GM18870 (cell line): ENCODE measurements at regions not wholly inside any gene's neighbourhood (a gene's known extent, or its start where the extent isn't known, plus 50 kb on each side); places are given as distances from the start of the nearest gene placed in this dataset.
"Not testable (repeated sequence)": the region's sequence is repeated elsewhere in the genome, so short reads cannot be mapped to it uniquely, and the experiment has no call there.

ENCODE experiments used
- ATAC-seq: cut with Tn5 transposase; IDR thresholded peaks from one replicate; pipeline ENCODE4 v1.9.1; 2021; ENCODE audit warnings: moderate library complexity; ENCODE audit not compliant: unreplicated experiment

DNA sequence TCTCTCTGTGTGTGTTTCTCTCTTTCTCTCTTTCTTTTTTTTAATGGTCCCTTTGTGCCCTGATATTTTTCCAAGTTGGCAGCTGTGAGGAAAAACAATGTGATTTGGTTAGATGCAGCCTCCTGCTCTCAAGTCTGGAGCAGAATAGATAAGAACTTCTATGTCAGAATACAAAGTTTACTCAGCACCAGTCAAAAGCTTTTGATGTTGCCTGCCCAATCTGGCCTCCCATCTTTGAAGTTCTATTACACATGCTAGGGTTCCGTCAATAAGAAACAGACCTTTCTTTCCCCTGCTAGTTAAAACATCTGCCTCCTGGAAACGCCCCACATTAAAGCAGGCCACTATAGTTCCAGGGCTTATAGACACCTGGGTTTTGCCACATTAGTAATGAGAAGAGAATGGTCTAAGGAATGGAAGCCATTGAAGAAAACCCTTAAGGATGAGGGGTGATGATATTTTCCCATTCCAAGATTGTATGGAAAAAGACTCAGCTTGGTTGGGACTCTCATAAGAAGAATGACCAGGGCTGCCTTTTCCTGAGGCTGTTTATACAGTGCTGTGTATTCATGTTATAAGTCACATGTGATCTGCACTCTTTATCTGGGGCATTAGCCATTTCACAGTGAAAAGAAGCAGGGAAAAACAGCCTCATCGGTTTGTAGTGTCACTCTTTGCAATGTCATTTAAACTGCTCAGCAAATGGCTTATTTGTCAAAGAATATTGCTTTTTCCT is 414.7 kb upstream of the PROX1 start:
- ATAC-seq: no peak

- no peak for ATAC-seq
These were observed 414.1 kb upstream of the PROX1 start for GRCh38 chr1:213573648-213574009.

GRCh38 chr1:213582976-213583567 is 404.7 kb upstream of the PROX1 start:
- no peak for ATAC-seq

GRCh38 chr1:213584272-213584671 is 403.5 kb upstream of the PROX1 start:
- no peak for ATAC-seq

- ATAC-seq: no peak
These were observed 402.4 kb upstream of the PROX1 start for GRCh38 chr1:213585402-213585801.

- no peak for ATAC-seq
These were observed 401.7 kb upstream of the PROX1 start for GRCh38 chr1:213585959-213586586.

DNA sequence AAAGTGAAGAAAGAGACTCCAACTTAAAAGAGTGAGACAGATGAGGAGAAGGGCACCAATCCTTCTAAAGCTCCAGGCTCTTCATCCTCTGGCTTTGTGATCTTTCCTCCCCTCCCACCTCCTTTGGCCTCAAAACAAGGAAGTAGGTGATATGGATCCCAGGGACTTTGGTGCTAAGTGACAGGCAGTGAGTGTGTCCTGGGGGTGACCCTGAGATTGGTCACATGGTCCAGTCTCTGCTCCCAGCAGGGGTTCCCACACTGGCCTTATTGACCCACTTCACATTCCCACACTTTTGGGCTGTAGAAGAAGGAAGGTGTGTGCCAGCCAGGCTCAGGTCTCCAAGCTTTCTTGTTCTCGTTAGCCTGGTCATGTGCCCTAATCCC is 401.2 kb upstream of the PROX1 start:
- ATAC-seq: no peak

- ATAC-seq: no peak
These were observed 391.0 kb upstream of the PROX1 start for GRCh38 chr1:213596729-213597128.

DNA sequence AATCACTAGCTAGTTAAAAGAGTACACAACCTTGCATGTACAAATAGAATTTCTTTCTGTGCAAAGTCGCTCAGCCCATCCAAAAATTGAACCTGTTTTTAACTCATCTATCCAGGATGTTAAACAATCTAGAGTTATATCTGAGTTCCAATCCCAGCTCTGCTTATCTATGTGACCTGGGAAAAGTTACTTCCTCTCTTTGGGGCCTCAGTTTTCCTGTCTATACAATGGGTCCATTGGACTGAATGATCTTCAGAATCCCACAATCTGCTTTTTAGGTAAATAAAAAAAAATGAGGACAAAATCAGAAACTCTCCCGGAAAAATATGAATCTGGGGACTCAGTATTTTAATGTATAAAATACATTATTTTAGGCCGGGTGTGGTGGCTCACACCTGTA is 389.5 kb upstream of the PROX1 start:
- no peak for ATAC-seq

DNA sequence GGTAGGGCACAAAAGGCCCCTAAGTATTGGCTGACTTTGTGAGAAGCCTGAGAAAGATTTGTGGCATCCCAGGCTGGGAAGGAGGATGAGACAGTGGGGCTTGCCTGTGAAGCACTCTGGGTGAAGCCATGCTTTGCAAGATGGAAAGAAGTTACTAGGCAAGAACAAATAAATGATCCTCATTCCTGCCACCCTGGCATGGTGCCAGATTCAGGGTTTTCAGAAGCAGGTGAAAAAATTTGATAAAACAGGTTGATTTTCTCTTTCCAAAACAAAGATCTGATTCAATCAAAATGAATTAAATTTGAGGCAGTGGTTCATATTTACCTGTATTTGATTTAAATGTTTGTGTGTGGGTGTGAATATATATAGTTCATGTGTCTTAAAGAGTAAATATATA is 386.9 kb upstream of the PROX1 start:
- ATAC-seq: no peak

GRCh38 chr1:213601705-213602104 is 386.1 kb upstream of the PROX1 start:
- not testable (repeated sequence) for ATAC-seq

DNA sequence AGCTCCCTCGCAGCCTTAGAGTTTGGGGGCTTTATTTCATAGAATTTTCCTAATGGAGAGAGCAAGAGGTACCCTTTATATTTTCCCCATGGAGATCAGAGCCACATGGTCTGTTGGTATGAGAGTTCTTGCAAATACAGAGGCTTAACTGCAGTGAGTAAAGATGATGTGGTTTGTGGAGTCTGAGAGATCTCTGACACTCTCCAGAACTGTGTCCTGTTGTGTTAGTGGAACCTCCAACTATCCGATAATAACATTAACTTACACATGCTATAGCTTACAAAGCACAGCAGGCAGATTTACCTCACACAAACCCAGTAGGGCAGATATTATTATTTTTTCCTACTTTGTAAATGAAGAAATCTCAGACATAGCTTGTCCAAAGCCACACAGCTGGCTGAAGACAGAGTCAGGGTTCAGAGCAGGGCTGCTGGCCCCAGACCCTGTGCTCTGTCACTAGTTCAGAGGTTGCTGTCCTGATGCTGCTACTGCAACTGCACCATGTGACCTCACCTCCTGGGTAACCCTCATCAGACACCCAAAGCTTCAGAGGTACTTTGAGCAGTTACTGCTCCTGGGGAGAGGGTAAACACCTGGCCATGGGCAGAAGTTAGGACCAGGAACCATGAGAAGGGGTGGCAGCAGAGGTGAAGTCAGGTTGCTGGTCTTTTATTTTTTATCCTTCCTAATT is 384.8 kb upstream of the PROX1 start:
- no peak for ATAC-seq

GRCh38 chr1:213604477-213604876 is 383.3 kb upstream of the PROX1 start:
- no peak for ATAC-seq

DNA sequence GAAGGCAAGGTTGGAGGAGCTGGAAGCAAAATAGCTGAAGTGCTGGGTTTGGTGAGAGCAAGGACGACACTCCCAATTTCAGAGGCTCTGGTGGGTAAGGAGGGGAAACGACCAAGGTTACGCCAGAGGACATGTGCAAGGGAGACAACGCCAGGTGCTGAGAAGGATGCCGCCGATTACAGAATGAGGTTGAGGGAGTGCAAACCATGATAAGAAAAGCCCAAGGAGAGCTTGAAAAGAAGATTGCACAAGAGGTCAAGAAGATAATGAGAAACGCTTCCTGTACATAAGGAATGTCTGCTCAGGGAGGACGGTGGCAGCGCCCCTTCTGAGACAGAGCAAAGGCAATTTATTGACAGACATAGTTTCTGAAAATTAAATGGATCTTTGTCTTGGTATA is 382.0 kb upstream of the PROX1 start:
- no peak for ATAC-seq

GRCh38 chr1:213606252-213606820 is 381.4 kb upstream of the PROX1 start:
- no peak for ATAC-seq

- ATAC-seq: no peak
These were observed 374.2 kb upstream of the PROX1 start for GRCh38 chr1:213613549-213613948.

- no peak for ATAC-seq
These were observed 372.4 kb upstream of the PROX1 start for GRCh38 chr1:213615226-213615916.

DNA sequence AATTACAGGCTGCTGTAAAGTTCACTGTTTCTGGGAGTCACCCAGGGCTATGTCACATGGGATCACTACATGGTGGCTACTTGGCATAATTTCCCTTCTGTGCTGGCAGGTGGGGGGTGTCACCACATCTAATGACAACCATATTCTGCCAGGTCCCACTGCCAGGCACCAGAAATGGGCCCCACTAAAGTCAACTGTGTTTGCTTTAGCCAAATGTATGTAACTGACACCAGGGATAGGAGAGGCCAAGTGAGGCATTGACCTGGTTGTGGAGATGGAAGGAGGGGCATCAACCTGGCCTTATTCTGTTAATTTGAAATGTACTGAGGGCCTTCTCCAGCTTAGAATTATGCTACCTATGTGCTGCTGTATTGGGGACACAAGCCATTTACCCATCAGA is 370.6 kb upstream of the PROX1 start:
- ATAC-seq: no peak

DNA sequence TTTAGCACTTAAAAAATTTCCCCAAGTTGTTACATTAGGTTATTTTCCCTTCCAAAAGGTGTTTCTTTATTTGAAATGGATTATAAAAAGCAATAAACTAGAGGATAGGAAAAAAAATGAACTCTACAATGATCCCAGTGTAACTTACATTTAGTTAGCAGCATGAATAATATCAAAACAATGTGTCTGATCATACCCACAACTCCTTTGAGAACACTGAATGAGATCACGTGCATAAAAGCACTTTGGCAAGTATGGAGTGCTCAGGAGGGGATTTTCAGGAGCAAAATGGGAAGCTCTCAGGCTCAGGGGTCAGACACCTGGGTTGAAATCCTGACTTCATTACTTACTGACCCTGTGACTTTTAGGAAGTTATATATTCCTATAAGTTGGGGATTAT is 369.7 kb upstream of the PROX1 start:
- no peak for ATAC-seq

DNA sequence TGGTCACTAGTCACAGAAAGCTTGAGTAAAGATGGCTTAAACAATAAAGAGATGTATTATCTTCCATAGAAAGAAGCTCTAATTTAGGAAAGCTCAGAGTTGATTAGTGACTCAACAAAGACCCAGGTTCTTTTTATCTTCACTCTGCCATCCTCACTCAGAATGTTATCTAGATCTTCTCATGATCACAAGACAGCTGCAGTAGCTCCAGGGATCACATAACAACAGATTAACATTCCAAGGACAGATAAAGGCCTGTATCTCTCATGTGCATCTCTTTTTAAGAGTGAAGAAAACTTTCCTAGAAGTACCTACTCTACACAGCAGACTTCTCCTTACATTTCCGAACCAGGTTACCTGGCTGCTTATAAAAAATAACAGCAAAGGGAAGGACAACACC is 368.7 kb upstream of the PROX1 start:
- ATAC-seq: no peak

DNA sequence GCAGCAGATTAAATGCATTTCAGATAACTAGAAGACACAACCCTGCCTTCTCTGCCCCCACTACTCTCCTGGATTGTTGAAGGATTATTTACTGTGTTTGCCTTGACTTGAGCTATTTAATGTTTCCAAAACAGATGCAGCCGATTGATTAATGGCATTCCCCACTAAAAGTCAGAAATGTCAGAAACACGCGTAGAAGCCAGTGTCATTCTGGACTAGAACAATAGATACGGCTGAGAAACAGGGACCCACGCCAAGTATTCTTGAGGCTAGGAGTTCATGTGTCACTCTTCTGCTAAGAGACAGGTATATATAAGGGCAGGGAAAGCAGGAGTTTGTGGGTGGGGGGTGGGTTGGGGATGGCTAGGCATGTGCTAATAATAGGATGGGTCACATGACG is 366.7 kb upstream of the PROX1 start:
- ATAC-seq: no peak
